A549 (cell line): ENCODE measurements at regions not wholly inside any gene's neighbourhood (a gene's known extent, or its start where the extent isn't known, plus 50 kb on each side); places are given as distances from the start of the nearest gene placed in this dataset.

ENCODE experiments used
- BHLHE40 ChIP-seq: IDR thresholded peaks from 2 replicates; pipeline ENCODE4 v1.6.1; 2012; ENCODE audit warnings: low read depth, low read length, inconsistent platforms
- CEBPB ChIP-seq, 2 experiments: fragments of >200 bp in 1 of 2; sonication (Bioruptor Twin) in 1 of 2; formaldehyde crosslinking in 1 of 2; IDR thresholded peaks; 2 replicates each; pipeline ENCODE4 v1.6.1; 2012 to 2016
- CHD4 ChIP-seq: fragments of 200-600 bp; sonication (generic); IDR thresholded peaks from 2 replicates; pipeline ENCODE4 v1.6.1; 2016; ENCODE audit warnings: antibody characterized with exemption, mild to moderate bottlenecking, borderline replicate concordance
- CTCF ChIP-seq: fragments of >200 bp; sonication (Bioruptor Twin); formaldehyde crosslinking; IDR thresholded peaks from 3 replicates; pipeline ENCODE4 v1.5.1; 2016
- FOSL2 ChIP-seq, 2 experiments: fragments of 450-650 bp in 1 of 2; fragments of >200 bp in 1 of 2; sonication (Bioruptor Twin) in 1 of 2; formaldehyde crosslinking; IDR thresholded peaks; 2 replicates each; pipeline versions ENCODE4 v1.5.0 to v1.6.1; 2016 to 2020; ENCODE audit warnings: mild to moderate bottlenecking in 1 of 2, moderate library complexity in 1 of 2
- KDM5A ChIP-seq: fragments of 200-600 bp; sonication (generic); IDR thresholded peaks from 2 replicates; pipeline ENCODE4 v1.6.1; 2016; ENCODE audit warnings: antibody characterized with exemption, mild to moderate bottlenecking
- MAX ChIP-seq: IDR thresholded peaks from 2 replicates; pipeline ENCODE4 v1.6.1; 2012
- PBX3 ChIP-seq: IDR thresholded peaks from 2 replicates; pipeline ENCODE4 v1.6.1; 2012
- POLR2A ChIP-seq: IDR thresholded peaks from 2 replicates; pipeline ENCODE4 v1.6.1; 2012; ENCODE audit warnings: mild to moderate bottlenecking, low read length
- RAD21 ChIP-seq, 2 experiments: fragments of >200 bp in 1 of 2; sonication (Bioruptor Twin) in 1 of 2; formaldehyde crosslinking in 1 of 2; IDR thresholded peaks in 1 of 2; conservative IDR thresholded peaks in 1 of 2; 2 replicates in 1 of 2; 3 replicates in 1 of 2; pipeline ENCODE4 v1.6.1; 2012 to 2018; ENCODE audit warnings: inconsistent platforms in 1 of 2
- RCOR1 ChIP-seq: fragments of 150-350 bp; IDR thresholded peaks from 2 replicates; pipeline ENCODE4 v1.6.1; 2014; ENCODE audit warnings: antibody characterized with exemption, low read length, low read depth
- TP53 ChIP-seq: fragments of 250-450 bp; sonication (Bioruptor Pico); IDR thresholded peaks from 2 replicates; pipeline ENCODE4 v1.5.0; 2021; ENCODE audit warnings: mild to moderate bottlenecking, moderate library complexity
- TF ChIP-seq, protein P1 (sequence below): fragments of 200-600 bp; sonication (generic); IDR thresholded peaks from 2 replicates; pipeline ENCODE4 v1.6.1; 2016; ENCODE audit warnings: antibody characterized with exemption, mild to moderate bottlenecking, moderate library complexity

- TF ChIP-seq PBX3: no peak
- no peak for TF ChIP-seq CHD4
- TF ChIP-seq, protein P1, sequence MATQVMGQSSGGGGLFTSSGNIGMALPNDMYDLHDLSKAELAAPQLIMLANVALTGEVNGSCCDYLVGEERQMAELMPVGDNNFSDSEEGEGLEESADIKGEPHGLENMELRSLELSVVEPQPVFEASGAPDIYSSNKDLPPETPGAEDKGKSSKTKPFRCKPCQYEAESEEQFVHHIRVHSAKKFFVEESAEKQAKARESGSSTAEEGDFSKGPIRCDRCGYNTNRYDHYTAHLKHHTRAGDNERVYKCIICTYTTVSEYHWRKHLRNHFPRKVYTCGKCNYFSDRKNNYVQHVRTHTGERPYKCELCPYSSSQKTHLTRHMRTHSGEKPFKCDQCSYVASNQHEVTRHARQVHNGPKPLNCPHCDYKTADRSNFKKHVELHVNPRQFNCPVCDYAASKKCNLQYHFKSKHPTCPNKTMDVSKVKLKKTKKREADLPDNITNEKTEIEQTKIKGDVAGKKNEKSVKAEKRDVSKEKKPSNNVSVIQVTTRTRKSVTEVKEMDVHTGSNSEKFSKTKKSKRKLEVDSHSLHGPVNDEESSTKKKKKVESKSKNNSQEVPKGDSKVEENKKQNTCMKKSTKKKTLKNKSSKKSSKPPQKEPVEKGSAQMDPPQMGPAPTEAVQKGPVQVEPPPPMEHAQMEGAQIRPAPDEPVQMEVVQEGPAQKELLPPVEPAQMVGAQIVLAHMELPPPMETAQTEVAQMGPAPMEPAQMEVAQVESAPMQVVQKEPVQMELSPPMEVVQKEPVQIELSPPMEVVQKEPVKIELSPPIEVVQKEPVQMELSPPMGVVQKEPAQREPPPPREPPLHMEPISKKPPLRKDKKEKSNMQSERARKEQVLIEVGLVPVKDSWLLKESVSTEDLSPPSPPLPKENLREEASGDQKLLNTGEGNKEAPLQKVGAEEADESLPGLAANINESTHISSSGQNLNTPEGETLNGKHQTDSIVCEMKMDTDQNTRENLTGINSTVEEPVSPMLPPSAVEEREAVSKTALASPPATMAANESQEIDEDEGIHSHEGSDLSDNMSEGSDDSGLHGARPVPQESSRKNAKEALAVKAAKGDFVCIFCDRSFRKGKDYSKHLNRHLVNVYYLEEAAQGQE: no peak
- TF ChIP-seq CTCF: no peak
- TF ChIP-seq MAX: no peak
- TF ChIP-seq KDM5A: no peak
- no peak for TF ChIP-seq RCOR1
- no peak for TF ChIP-seq BHLHE40
- no peak for TF ChIP-seq CEBPB (IDR thresholded peaks at IDR 0.05)
- TF ChIP-seq POLR2A: no peak
- TF ChIP-seq FOSL2 (IDR thresholded peaks at IDR 0.05): no peak
- TF ChIP-seq FOSL2 (CRISPR knock-in tag; IDR thresholded peaks at IDR 0.05): no peak
- TF ChIP-seq TP53 (CRISPR knock-in tag): no peak
- TF ChIP-seq RAD21 (conservative IDR thresholded peaks at IDR 0.05 in 1 of 2, IDR thresholded peaks at IDR 0.05 in 1 of 2): no peak
These were observed 1250.9 kb downstream of the TYW1 start for GRCh38 chr7:68247571-68247970.
